ENCODE measurements at regions not wholly inside any gene's neighbourhood (a gene's known extent, or its start where the extent isn't known, plus 50 kb on each side); places are given as distances from the start of the nearest gene placed in this dataset.
A peak's percentile ranks its signal among the peaks of the same experiment; 100 is the strongest.
"Not testable (repeated sequence)": the region's sequence is repeated elsewhere in the genome, so short reads cannot be mapped to it uniquely, and the experiment has no call there.

DNA sequence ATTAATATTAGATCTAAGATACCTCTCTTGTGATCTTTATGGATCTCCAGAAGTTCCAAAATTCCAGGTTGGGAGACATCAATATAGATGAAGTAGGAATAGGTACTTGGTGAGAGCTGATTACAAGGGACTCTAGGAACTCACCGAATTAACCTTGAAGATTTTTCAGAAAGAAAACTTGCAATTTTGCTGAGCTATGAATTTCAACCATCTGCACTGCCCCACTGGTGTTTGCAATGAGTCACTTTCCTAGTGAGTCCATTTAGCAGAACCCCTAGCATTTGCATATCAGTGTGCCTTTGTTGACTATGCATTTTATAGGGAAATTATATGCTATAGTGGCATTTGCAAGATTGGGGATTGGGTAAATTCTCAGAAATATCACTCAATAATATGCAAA, 122.0 kb downstream of the CTNND1 start:
- intact Hi-C loops (cut with micrococcal nuclease): no loop called here
- TF ChIP-seq, protein P1, sequence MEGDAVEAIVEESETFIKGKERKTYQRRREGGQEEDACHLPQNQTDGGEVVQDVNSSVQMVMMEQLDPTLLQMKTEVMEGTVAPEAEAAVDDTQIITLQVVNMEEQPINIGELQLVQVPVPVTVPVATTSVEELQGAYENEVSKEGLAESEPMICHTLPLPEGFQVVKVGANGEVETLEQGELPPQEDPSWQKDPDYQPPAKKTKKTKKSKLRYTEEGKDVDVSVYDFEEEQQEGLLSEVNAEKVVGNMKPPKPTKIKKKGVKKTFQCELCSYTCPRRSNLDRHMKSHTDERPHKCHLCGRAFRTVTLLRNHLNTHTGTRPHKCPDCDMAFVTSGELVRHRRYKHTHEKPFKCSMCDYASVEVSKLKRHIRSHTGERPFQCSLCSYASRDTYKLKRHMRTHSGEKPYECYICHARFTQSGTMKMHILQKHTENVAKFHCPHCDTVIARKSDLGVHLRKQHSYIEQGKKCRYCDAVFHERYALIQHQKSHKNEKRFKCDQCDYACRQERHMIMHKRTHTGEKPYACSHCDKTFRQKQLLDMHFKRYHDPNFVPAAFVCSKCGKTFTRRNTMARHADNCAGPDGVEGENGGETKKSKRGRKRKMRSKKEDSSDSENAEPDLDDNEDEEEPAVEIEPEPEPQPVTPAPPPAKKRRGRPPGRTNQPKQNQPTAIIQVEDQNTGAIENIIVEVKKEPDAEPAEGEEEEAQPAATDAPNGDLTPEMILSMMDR (IDR thresholded peaks at IDR 0.05; ENCODE audit: unreplicated experiment): no peak
- no peak overlapping the region for H3K4me3 Mint-ChIP-seq (ENCODE audit: unreplicated experiment)
- no peaks in the 10 kb centered on the region for H3K9me3 Mint-ChIP-seq (ENCODE audit: unreplicated experiment)
- ChIA-PET POLR2A (no interaction called here), CTCF (interaction anchor here (1.1 to 1.5 kb wide), 2 partner anchors 27 to 178 kb away, joined by 3 to 5 read pairs; no protein-coding TSS in a partner anchor)
- H3K27ac Mint-ChIP-seq (ENCODE audit: low read depth, unreplicated experiment): no peak overlapping the region
- no TSS peak for BruUV-seq (replicated peaks)
- no peaks in the 10 kb centered on the region for H3K4me1 Mint-ChIP-seq (ENCODE audit: insufficient read depth, unreplicated experiment)
- no peaks in the 10 kb centered on the region for H3K36me3 Mint-ChIP-seq (ENCODE audit: insufficient read depth, unreplicated experiment)
- H3K27me3 Mint-ChIP-seq (ENCODE audit: insufficient read depth, unreplicated experiment): no peaks in the 10 kb centered on the region
- DNase-seq (ENCODE audit: unreplicated experiment): no peak

GRCh38 chr11:57885298-57886050, 123.9 kb downstream of the CTNND1 start:
- no peak overlapping the region for H3K27ac Mint-ChIP-seq (ENCODE audit: low read depth, unreplicated experiment)
- no peaks in the 10 kb centered on the region for H3K36me3 Mint-ChIP-seq (ENCODE audit: insufficient read depth, unreplicated experiment)
- H3K4me1 Mint-ChIP-seq (ENCODE audit: insufficient read depth, unreplicated experiment): no peaks in the 10 kb centered on the region
- POLR2A ChIA-PET: interaction anchor here (0.5 to 0.7 kb wide), 2 partner anchors 173 to 1820 kb away, joined by 3 to 4 read pairs; no protein-coding TSS in a partner anchor
- no peaks in the 10 kb centered on the region for H3K27me3 Mint-ChIP-seq (ENCODE audit: insufficient read depth, unreplicated experiment)
- no peak overlapping the region for H3K4me3 Mint-ChIP-seq (ENCODE audit: unreplicated experiment)
- intact Hi-C loops (cut with micrococcal nuclease): no loop called here
- peak; percentile 43 for DNase-seq (ENCODE audit: unreplicated experiment)
- CTCF ChIA-PET: interaction anchor here (0.6 to 0.7 kb wide), 4 partner anchors 39 to 682 kb away, joined by 3 to 5 read pairs (median 3); no protein-coding TSS in a partner anchor
- TF ChIP-seq, protein P1 (IDR thresholded peaks at IDR 0.05; ENCODE audit: unreplicated experiment): no peak
- no peaks in the 10 kb centered on the region for H3K9me3 Mint-ChIP-seq (ENCODE audit: unreplicated experiment)
- no TSS peak for BruUV-seq (replicated peaks)

- Mint-ChIP-seq H3K4me3 (ENCODE audit: unreplicated experiment) (no peak overlapping the region), H3K27ac (ENCODE audit: low read depth, unreplicated experiment) (no peak overlapping the region), H3K36me3 (ENCODE audit: insufficient read depth, unreplicated experiment) (no peaks in the 10 kb centered on the region), H3K9me3 (ENCODE audit: unreplicated experiment) (no peaks in the 10 kb centered on the region), H3K27me3 (ENCODE audit: insufficient read depth, unreplicated experiment) (no peaks in the 10 kb centered on the region), H3K4me1 (ENCODE audit: insufficient read depth, unreplicated experiment) (no peaks in the 10 kb centered on the region)
- CTCF ChIA-PET: no interaction called here
- POLR2A ChIA-PET: no interaction called here
- TF ChIP-seq, protein P1 (IDR thresholded peaks at IDR 0.05; ENCODE audit: unreplicated experiment): no peak
- intact Hi-C loops (cut with micrococcal nuclease): no loop called here
- BruUV-seq (replicated peaks): no TSS peak
- no peak for DNase-seq (ENCODE audit: unreplicated experiment)
Observed at GRCh38 chr11:57888386-57888785, 126.8 kb downstream of the CTNND1 start.

- Mint-ChIP-seq H3K27me3 (ENCODE audit: insufficient read depth, unreplicated experiment) (no peaks in the 10 kb centered on the region), H3K4me3 (ENCODE audit: unreplicated experiment) (no peak overlapping the region), H3K36me3 (ENCODE audit: insufficient read depth, unreplicated experiment) (no peaks in the 10 kb centered on the region), H3K4me1 (ENCODE audit: insufficient read depth, unreplicated experiment) (no peaks in the 10 kb centered on the region), H3K27ac (ENCODE audit: low read depth, unreplicated experiment) (no peak overlapping the region), H3K9me3 (ENCODE audit: unreplicated experiment) (no peaks in the 10 kb centered on the region)
- BruUV-seq (replicated peaks): no TSS peak
- TF ChIP-seq, protein P1 (IDR thresholded peaks at IDR 0.05; ENCODE audit: unreplicated experiment): no peak
- no peak for DNase-seq (ENCODE audit: unreplicated experiment)
- intact Hi-C loops (cut with micrococcal nuclease): no loop called here
- ChIA-PET POLR2A (no interaction called here), CTCF (no interaction called here)
Observed at GRCh38 chr11:57890521-57890920, 128.9 kb downstream of the CTNND1 start.

DNA sequence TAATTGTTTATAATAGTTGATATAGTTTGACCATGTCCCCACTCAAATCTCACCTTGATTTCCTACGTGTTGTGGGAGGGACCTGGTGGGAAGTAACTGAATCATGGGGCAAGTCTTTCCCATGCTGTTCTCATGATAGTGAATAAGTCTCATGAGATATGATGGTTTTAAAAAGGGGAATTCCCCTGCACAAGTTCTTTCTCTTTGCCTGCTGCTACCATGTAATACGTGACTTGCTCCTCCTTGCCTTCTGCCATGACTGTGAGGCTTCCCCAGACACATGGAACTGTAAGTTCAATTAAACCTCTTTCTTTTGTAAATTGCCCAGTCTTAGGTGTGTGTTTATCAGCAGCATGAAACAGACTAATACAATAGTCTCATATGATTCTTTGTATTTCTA, 130.5 kb upstream of the OR9Q1 start:
- H3K4me3 Mint-ChIP-seq (ENCODE audit: unreplicated experiment); POLR2A ChIA-PET; intact Hi-C loops (cut with micrococcal nuclease); H3K4me1 Mint-ChIP-seq (ENCODE audit: insufficient read depth, unreplicated experiment); H3K9me3 Mint-ChIP-seq (ENCODE audit: unreplicated experiment); BruUV-seq (replicated peaks); DNase-seq (ENCODE audit: unreplicated experiment); H3K36me3 Mint-ChIP-seq (ENCODE audit: insufficient read depth, unreplicated experiment); H3K27ac Mint-ChIP-seq (ENCODE audit: low read depth, unreplicated experiment); CTCF ChIA-PET; H3K27me3 Mint-ChIP-seq (ENCODE audit: insufficient read depth, unreplicated experiment): not testable (repeated sequence)
